ENCODE measurements at regions not wholly inside any gene's neighbourhood (a gene's known extent, or its start where the extent isn't known, plus 50 kb on each side); places are given as distances from the start of the nearest gene placed in this dataset.

GRCh38 chr1:96074876-96075577 lies 646.6 kb upstream of the PTBP2 start:
- H3K4me3 ChIP-seq (ENCODE audit: low read depth, low read length), result no peak overlapping the region
- no peaks in the 10 kb centered on the region for H3K9me3 ChIP-seq (ENCODE audit: control insufficient read depth, insufficient read depth, low read depth, low read length)
- POLR2A ChIA-PET, result no interaction called here
- no peaks in the 10 kb centered on the region for H3K4me1 ChIP-seq (ENCODE audit: control insufficient read depth, insufficient read depth, low read length)
- no peak overlapping the region for H3K27ac ChIP-seq (ENCODE audit: extremely low read depth, low read depth, low read length)
- CTCF ChIA-PET, result no interaction called here
- no peaks in the 10 kb centered on the region for H3K36me3 ChIP-seq (ENCODE audit: control insufficient read depth in 2 of 2, insufficient read depth in 1 of 2, low read length in 2 of 2)
- TF ChIP-seq ZIC2 (tag by site-specific recombination; IDR thresholded peaks at IDR 0.05) (no peak), ZNF19 (tag by site-specific recombination; IDR thresholded peaks at IDR 0.05; ENCODE audit: low read depth) (no peak), ZNF146 (tag by site-specific recombination; IDR thresholded peaks at IDR 0.05) (no peak), ZNF707 (tag by site-specific recombination; IDR thresholded peaks at IDR 0.05) (no peak), ZNF560 (tag by site-specific recombination; IDR thresholded peaks at IDR 0.05; ENCODE audit: borderline replicate concordance) (no peak)
- TF ChIP-seq, protein P1, sequence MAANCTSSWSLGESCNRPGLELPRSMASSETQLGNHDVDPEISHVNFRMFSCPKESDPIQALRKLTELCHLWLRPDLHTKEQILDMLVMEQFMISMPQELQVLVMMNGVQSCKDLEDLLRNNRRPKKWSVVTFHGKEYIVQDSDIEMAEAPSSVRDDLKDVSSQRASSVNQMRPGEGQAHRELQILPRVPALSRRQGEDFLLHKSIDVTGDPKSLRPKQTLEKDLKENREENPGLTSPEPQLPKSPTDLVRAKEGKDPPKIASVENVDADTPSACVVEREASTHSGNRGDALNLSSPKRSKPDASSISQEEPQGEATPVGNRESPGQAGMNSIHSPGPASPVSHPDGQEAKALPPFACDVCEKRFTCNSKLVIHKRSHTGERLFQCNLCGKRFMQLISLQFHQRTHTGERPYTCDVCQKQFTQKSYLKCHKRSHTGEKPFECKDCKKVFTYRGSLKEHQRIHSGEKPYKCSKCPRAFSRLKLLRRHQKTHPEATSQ (tag by site-specific recombination; IDR thresholded peaks at IDR 0.05), result no peak
- TF ChIP-seq, protein P2, sequence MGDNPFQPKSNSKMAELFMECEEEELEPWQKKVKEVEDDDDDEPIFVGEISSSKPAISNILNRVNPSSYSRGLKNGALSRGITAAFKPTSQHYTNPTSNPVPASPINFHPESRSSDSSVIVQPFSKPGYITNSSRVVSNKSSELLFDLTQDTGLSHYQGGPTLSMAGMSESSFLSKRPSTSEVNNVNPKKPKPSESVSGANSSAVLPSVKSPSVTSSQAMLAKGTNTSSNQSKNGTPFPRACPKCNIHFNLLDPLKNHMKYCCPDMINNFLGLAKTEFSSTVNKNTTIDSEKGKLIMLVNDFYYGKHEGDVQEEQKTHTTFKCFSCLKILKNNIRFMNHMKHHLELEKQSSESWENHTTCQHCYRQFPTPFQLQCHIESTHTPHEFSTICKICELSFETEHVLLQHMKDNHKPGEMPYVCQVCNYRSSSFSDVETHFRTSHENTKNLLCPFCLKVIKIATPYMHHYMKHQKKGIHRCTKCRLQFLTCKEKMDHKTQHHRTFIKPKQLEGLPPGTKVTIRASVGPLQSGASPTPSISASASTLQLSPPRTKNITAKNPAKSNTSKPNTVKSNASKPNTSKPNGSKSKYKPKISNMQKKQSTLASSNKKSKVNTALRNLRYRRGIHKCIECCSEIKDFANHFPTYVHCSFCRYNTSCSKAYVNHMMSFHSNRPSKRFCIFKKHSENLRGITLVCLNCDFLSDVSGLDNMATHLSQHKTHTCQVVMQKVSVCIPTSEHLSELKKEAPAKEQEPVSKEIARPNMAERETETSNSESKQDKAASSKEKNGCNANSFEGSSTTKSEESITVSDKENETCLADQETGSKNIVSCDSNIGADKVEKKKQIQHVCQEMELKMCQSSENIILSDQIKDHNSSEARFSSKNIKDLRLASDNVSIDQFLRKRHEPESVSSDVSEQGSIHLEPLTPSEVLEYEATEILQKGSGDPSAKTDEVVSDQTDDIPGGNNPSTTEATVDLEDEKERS (tag by site-specific recombination; IDR thresholded peaks at IDR 0.05), result no peak

- H3K36me3 ChIP-seq (ENCODE audit: control insufficient read depth in 2 of 2, insufficient read depth in 1 of 2, low read length in 2 of 2), result no peaks in the 10 kb centered on the region
- ChIA-PET CTCF (no interaction called here), POLR2A (no interaction called here)
- no peaks in the 10 kb centered on the region for H3K9me3 ChIP-seq (ENCODE audit: control insufficient read depth, insufficient read depth, low read depth, low read length)
- H3K27ac ChIP-seq (ENCODE audit: extremely low read depth, low read depth, low read length), result no peak overlapping the region
- H3K4me3 ChIP-seq (ENCODE audit: low read depth, low read length), result no peak overlapping the region
- no peaks in the 10 kb centered on the region for H3K4me1 ChIP-seq (ENCODE audit: control insufficient read depth, insufficient read depth, low read length)
- TF ChIP-seq ZNF791 (tag by site-specific recombination; IDR thresholded peaks at IDR 0.05), result no peak
- TF ChIP-seq ZXDB (tag by site-specific recombination; IDR thresholded peaks at IDR 0.05), result no peak
- no peak for TF ChIP-seq ZNF114 (tag by site-specific recombination; IDR thresholded peaks at IDR 0.05)
- no peak for TF ChIP-seq ZFP69B (tag by site-specific recombination; IDR thresholded peaks at IDR 0.05)
- no peak for TF ChIP-seq KLF16 (tag by site-specific recombination; IDR thresholded peaks at IDR 0.05)
- TF ChIP-seq ZSCAN4 (tag by site-specific recombination; IDR thresholded peaks at IDR 0.05), result no peak
- no peak for TF ChIP-seq ZNF146 (tag by site-specific recombination; IDR thresholded peaks at IDR 0.05)
- TF ChIP-seq ZNF660 (tag by site-specific recombination; IDR thresholded peaks at IDR 0.05), result no peak
- no peak for TF ChIP-seq KLF8 (tag by site-specific recombination; IDR thresholded peaks at IDR 0.05)
- TF ChIP-seq SALL2 (tag by site-specific recombination; IDR thresholded peaks at IDR 0.05; ENCODE audit: borderline replicate concordance), result no peak
- no peak for TF ChIP-seq ZNF211 (tag by site-specific recombination; IDR thresholded peaks at IDR 0.05; ENCODE audit: low read depth)
Measured at GRCh38 chr1:96075704-96076455, 645.7 kb upstream of the PTBP2 start.

Measured in HEK293 (cell line).